OCI-LY1 (cell line): ENCODE measurements at regions not wholly inside any gene's neighbourhood (a gene's known extent, or its start where the extent isn't known, plus 50 kb on each side); places are given as distances from the start of the nearest gene placed in this dataset.

Source experiments
- H2AFZ ChIP-seq: fragments of 200-600 bp; sonication (generic), shearing (Covaris generic); 2 replicates; pipeline ENCODE4 v1.6.0; 2014; ENCODE audit warnings: antibody characterized with exemption, mild to moderate bottlenecking, low read length
- H3F3A ChIP-seq: fragments of 200-600 bp; sonication (generic), shearing (Covaris generic); 2 replicates; pipeline ENCODE4 v1.6.0; 2014; ENCODE audit warnings: mild to moderate bottlenecking, antibody characterized with exemption, low read length, moderate library complexity; ENCODE audit not compliant: insufficient read depth
- H3K27ac ChIP-seq: fragments of 200-600 bp; sonication (generic); 2 replicates; pipeline ENCODE4 v1.5.1; 2014; ENCODE audit warnings: low read length, mixed run types, mild to moderate bottlenecking, low read depth; ENCODE audit not compliant: poor library complexity, severe bottlenecking
- H3K27me3 ChIP-seq: fragments of 200-600 bp; sonication (generic); 2 replicates; pipeline ENCODE4 v1.6.0; 2014; ENCODE audit warnings: antibody characterized with exemption, mild to moderate bottlenecking, low read length, moderate library complexity; ENCODE audit not compliant: insufficient read depth
- H3K36me3 ChIP-seq: fragments of 200-600 bp; sonication (generic); 2 replicates; pipeline ENCODE4 v1.6.1; 2014; ENCODE audit warnings: mild to moderate bottlenecking, antibody characterized with exemption, low read length, moderate library complexity, mixed read lengths; ENCODE audit not compliant: insufficient read depth
- H3K4me1 ChIP-seq: fragments of 200-600 bp; sonication (generic); 2 replicates; pipeline ENCODE4 v1.5.1; 2014; ENCODE audit warnings: mild to moderate bottlenecking, low read length, moderate library complexity; ENCODE audit not compliant: insufficient read depth, severe bottlenecking
- H3K4me2 ChIP-seq: fragments of 200-600 bp; sonication (generic), shearing (Covaris generic); 2 replicates; pipeline ENCODE4 v1.6.1; 2014; ENCODE audit warnings: low read length
- H3K4me3 ChIP-seq: fragments of 200-600 bp; sonication (generic); 2 replicates; pipeline ENCODE4 v1.5.1; 2014; ENCODE audit warnings: low read length, low read depth, mild to moderate bottlenecking, mixed read lengths; ENCODE audit not compliant: poor library complexity, severe bottlenecking
- H3K79me2 ChIP-seq: fragments of 200-600 bp; shearing (Covaris generic); 2 replicates; pipeline ENCODE4 v1.6.1; 2016; ENCODE audit warnings: mixed run types, low read length, mixed read lengths; ENCODE audit not compliant: insufficient read depth
- H3K9ac ChIP-seq: fragments of 200-600 bp; sonication (generic), shearing (Covaris generic); 2 replicates; pipeline ENCODE4 v1.6.1; 2014; ENCODE audit warnings: mild to moderate bottlenecking, low read length, mixed read lengths
- H3K9me2 ChIP-seq: fragments of 200-600 bp; sonication (generic), shearing (Covaris generic); 2 replicates; pipeline ENCODE4 v1.6.1; 2014; ENCODE audit warnings: low read depth, mild to moderate bottlenecking, low read length, mixed read lengths
- H3K9me3 ChIP-seq: fragments of 200-600 bp; shearing (Covaris generic); 2 replicates; pipeline ENCODE4 v1.6.1; 2014; ENCODE audit warnings: low read length, mixed read lengths
- H4K20me1 ChIP-seq: fragments of 200-600 bp; sonication (generic), shearing (Covaris generic); 2 replicates; pipeline ENCODE4 v1.6.0; 2016; ENCODE audit warnings: mild to moderate bottlenecking, low read length; ENCODE audit not compliant: insufficient read depth
- EZH2 ChIP-seq: fragments of 200-600 bp; sonication (generic), shearing (Covaris generic); IDR thresholded peaks from 2 replicates; pipeline ENCODE4 v1.8.0; 2017; ENCODE audit warnings: borderline replicate concordance, mixed run types, mild to moderate bottlenecking, antibody characterized with exemption, low read length, moderate library complexity, mixed read lengths
- TF ChIP-seq, protein P1 (sequence below): fragments of 200-600 bp; sonication (generic), shearing (Covaris generic); IDR thresholded peaks from 2 replicates; pipeline ENCODE4 v1.5.1; 2017; ENCODE audit warnings: mild to moderate bottlenecking, antibody characterized with exemption, low read length, moderate library complexity, mixed read lengths

DNA sequence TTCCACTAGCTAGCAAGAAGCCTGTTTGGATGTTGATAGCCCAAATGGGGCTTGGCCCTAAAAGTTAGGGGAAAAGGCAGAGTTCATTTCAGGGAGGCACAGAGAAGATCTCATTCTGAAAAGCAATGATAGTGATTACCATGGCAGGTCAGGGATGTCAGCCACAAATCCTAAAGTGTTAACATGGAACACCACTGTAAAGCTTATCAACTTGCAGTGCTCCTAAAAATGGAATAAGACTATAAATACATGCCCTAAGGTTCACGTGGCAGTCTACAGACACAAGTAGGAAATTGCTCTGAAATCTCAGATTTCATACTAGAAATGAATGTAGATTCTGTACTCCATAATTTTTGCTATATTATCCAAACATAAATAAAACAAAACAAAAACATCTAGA, 280.0 kb upstream of the E2F7 start:
- Histone ChIP-seq H3K27me3 (no peaks in the 10 kb centered on the region), H3K4me2 (no peak overlapping the region), H3K4me3 (no peak overlapping the region), H3K9me2 (no peaks in the 10 kb centered on the region), H3K27ac (no peak overlapping the region), H3K9ac (no peak overlapping the region), H2AFZ (no peak overlapping the region), H3K79me2 (no peaks in the 10 kb centered on the region), H4K20me1 (no peaks in the 10 kb centered on the region), H3K9me3 (no peaks in the 10 kb centered on the region), H3F3A (no peaks in the 10 kb centered on the region), H3K4me1 (no peaks in the 10 kb centered on the region), H3K36me3 (no peaks in the 10 kb centered on the region)
- TF ChIP-seq, protein P1, sequence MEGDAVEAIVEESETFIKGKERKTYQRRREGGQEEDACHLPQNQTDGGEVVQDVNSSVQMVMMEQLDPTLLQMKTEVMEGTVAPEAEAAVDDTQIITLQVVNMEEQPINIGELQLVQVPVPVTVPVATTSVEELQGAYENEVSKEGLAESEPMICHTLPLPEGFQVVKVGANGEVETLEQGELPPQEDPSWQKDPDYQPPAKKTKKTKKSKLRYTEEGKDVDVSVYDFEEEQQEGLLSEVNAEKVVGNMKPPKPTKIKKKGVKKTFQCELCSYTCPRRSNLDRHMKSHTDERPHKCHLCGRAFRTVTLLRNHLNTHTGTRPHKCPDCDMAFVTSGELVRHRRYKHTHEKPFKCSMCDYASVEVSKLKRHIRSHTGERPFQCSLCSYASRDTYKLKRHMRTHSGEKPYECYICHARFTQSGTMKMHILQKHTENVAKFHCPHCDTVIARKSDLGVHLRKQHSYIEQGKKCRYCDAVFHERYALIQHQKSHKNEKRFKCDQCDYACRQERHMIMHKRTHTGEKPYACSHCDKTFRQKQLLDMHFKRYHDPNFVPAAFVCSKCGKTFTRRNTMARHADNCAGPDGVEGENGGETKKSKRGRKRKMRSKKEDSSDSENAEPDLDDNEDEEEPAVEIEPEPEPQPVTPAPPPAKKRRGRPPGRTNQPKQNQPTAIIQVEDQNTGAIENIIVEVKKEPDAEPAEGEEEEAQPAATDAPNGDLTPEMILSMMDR: no peak
- no peak for TF ChIP-seq EZH2

DNA sequence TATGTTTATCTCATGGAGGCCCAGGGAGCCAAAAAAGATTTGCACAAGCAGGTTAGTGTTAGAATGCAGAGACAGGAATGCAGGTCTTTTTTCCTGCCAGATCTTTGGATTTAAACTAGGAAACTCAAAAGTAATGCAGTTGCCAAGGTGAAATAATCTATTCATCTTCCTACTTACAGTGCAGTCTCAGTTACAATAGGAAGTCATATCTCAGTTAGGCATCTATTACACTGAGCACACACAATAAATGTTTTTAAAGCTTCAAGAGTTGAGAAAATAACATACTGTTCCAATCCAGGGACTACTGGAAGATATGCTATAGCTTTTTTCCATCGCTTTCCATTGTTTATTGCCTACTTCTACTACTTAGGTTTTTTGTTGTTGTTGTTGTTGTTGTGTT, 279.3 kb upstream of the E2F7 start:
- Histone ChIP-seq H3K4me2 (no peak overlapping the region), H3K4me1 (no peaks in the 10 kb centered on the region), H3F3A (no peaks in the 10 kb centered on the region), H3K27me3 (no peaks in the 10 kb centered on the region), H3K9ac (no peak overlapping the region), H3K27ac (no peak overlapping the region), H2AFZ (no peak overlapping the region), H3K4me3 (no peak overlapping the region), H4K20me1 (no peaks in the 10 kb centered on the region), H3K79me2 (no peaks in the 10 kb centered on the region), H3K36me3 (no peaks in the 10 kb centered on the region), H3K9me2 (no peaks in the 10 kb centered on the region), H3K9me3 (no peaks in the 10 kb centered on the region)
- no peak for TF ChIP-seq EZH2
- TF ChIP-seq, protein P1: no peak

GRCh38 chr12:77343291-77343690, 277.9 kb upstream of the E2F7 start:
- Histone ChIP-seq H3K9me2 (no peaks in the 10 kb centered on the region), H3F3A (no peaks in the 10 kb centered on the region), H3K4me2 (no peak overlapping the region), H3K4me1 (no peaks in the 10 kb centered on the region), H2AFZ (no peak overlapping the region), H4K20me1 (no peaks in the 10 kb centered on the region), H3K27me3 (no peaks in the 10 kb centered on the region), H3K27ac (no peak overlapping the region), H3K9me3 (no peaks in the 10 kb centered on the region), H3K36me3 (no peaks in the 10 kb centered on the region), H3K4me3 (no peak overlapping the region), H3K9ac (no peak overlapping the region), H3K79me2 (no peaks in the 10 kb centered on the region)
- TF ChIP-seq, protein P1: no peak
- no peak for TF ChIP-seq EZH2
